ENCODE measurements at regions not wholly inside any gene's neighbourhood (a gene's known extent, or its start where the extent isn't known, plus 50 kb on each side); places are given as distances from the start of the nearest gene placed in this dataset.

GRCh38 chr4:167587361-167587760 is 353.1 kb upstream of the SPOCK3 start:
- Histone ChIP-seq H3K27ac (ENCODE audit: low read depth, low read length, severe bottlenecking) (no peak overlapping the region), H3K4me3 (ENCODE audit: extremely low read depth, insufficient read depth, low read length, poor library complexity, severe bottlenecking) (no peak overlapping the region), H3K4me1 (ENCODE audit: control insufficient read depth, insufficient read depth, low read length, poor library complexity, severe bottlenecking) (no peaks in the 10 kb centered on the region), H3K36me3 (ENCODE audit: control insufficient read depth, insufficient read depth, low read length) (no peaks in the 10 kb centered on the region), H3K9me3 (ENCODE audit: control insufficient read depth, low read length) (no peaks in the 10 kb centered on the region)
- no CpG with 5 or more reads among the region's 5 CpGs for WGBS, 2 experiments (ENCODE audit: insufficient coverage in 2 of 2)

GRCh38 chr4:167595898-167596297 is 361.6 kb upstream of the SPOCK3 start:
- Histone ChIP-seq H3K27ac (ENCODE audit: low read depth, low read length, severe bottlenecking) (no peak overlapping the region), H3K4me3 (ENCODE audit: extremely low read depth, insufficient read depth, low read length, poor library complexity, severe bottlenecking) (no peak overlapping the region), H3K4me1 (ENCODE audit: control insufficient read depth, insufficient read depth, low read length, poor library complexity, severe bottlenecking) (no peaks in the 10 kb centered on the region), H3K36me3 (ENCODE audit: control insufficient read depth, insufficient read depth, low read length) (no peaks in the 10 kb centered on the region), H3K9me3 (ENCODE audit: control insufficient read depth, low read length) (no peaks in the 10 kb centered on the region)
- WGBS, 2 experiments (ENCODE audit: insufficient coverage in 2 of 2), result 89 to 90% methylated on average over 1 to 2 of the region's 3 CpGs

- no peak overlapping the region for H3K27ac ChIP-seq (ENCODE audit: low read depth, low read length, severe bottlenecking)
- no CpG with 5 or more reads among the region's 2 CpGs for WGBS, 2 experiments (ENCODE audit: insufficient coverage in 2 of 2)
- H3K4me3 ChIP-seq (ENCODE audit: extremely low read depth, insufficient read depth, low read length, poor library complexity, severe bottlenecking), result no peak overlapping the region
- no peaks in the 10 kb centered on the region for H3K36me3 ChIP-seq (ENCODE audit: control insufficient read depth, insufficient read depth, low read length)
- H3K4me1 ChIP-seq (ENCODE audit: control insufficient read depth, insufficient read depth, low read length, poor library complexity, severe bottlenecking), result no peaks in the 10 kb centered on the region
- no peaks in the 10 kb centered on the region for H3K9me3 ChIP-seq (ENCODE audit: control insufficient read depth, low read length)
These were observed 367.9 kb upstream of the SPOCK3 start for GRCh38 chr4:167602157-167602556.

- Histone ChIP-seq H3K9me3 (ENCODE audit: control insufficient read depth, low read length) (no peaks in the 10 kb centered on the region), H3K36me3 (ENCODE audit: control insufficient read depth, insufficient read depth, low read length) (no peaks in the 10 kb centered on the region), H3K27ac (ENCODE audit: low read depth, low read length, severe bottlenecking) (no peak overlapping the region), H3K4me1 (ENCODE audit: control insufficient read depth, insufficient read depth, low read length, poor library complexity, severe bottlenecking) (no peaks in the 10 kb centered on the region), H3K4me3 (ENCODE audit: extremely low read depth, insufficient read depth, low read length, poor library complexity, severe bottlenecking) (no peak overlapping the region)
- WGBS, 2 experiments (ENCODE audit: insufficient coverage in 2 of 2), result no CpG with 5 or more reads among the region's 4 CpGs
These were observed 372.3 kb upstream of the SPOCK3 start for GRCh38 chr4:167606551-167606950.

- Histone ChIP-seq H3K4me3 (ENCODE audit: extremely low read depth, insufficient read depth, low read length, poor library complexity, severe bottlenecking) (no peak overlapping the region), H3K9me3 (ENCODE audit: control insufficient read depth, low read length) (no peaks in the 10 kb centered on the region), H3K36me3 (ENCODE audit: control insufficient read depth, insufficient read depth, low read length) (no peaks in the 10 kb centered on the region), H3K27ac (ENCODE audit: low read depth, low read length, severe bottlenecking) (no peak overlapping the region), H3K4me1 (ENCODE audit: control insufficient read depth, insufficient read depth, low read length, poor library complexity, severe bottlenecking) (no peaks in the 10 kb centered on the region)
- WGBS, 2 experiments (ENCODE audit: insufficient coverage in 2 of 2), result no CpG with 5 or more reads among the region's 3 CpGs
These were observed 379.1 kb upstream of the SPOCK3 start for GRCh38 chr4:167613381-167613780.

- no peaks in the 10 kb centered on the region for H3K4me1 ChIP-seq (ENCODE audit: control insufficient read depth, insufficient read depth, low read length, poor library complexity, severe bottlenecking)
- no peaks in the 10 kb centered on the region for H3K36me3 ChIP-seq (ENCODE audit: control insufficient read depth, insufficient read depth, low read length)
- H3K9me3 ChIP-seq (ENCODE audit: control insufficient read depth, low read length), result no peaks in the 10 kb centered on the region
- WGBS, 2 experiments (ENCODE audit: insufficient coverage in 2 of 2), result 58% methylated on average over 3 of the region's 3 CpGs; no CpG with 5 or more reads in 1 of the 2 experiments
- no peak overlapping the region for H3K4me3 ChIP-seq (ENCODE audit: extremely low read depth, insufficient read depth, low read length, poor library complexity, severe bottlenecking)
- H3K27ac ChIP-seq (ENCODE audit: low read depth, low read length, severe bottlenecking), result no peak overlapping the region
These were observed 380.6 kb upstream of the SPOCK3 start for GRCh38 chr4:167614866-167615265.

- H3K4me1 ChIP-seq (ENCODE audit: control insufficient read depth, insufficient read depth, low read length, poor library complexity, severe bottlenecking), result no peaks in the 10 kb centered on the region
- H3K4me3 ChIP-seq (ENCODE audit: extremely low read depth, insufficient read depth, low read length, poor library complexity, severe bottlenecking), result no peak overlapping the region
- no peaks in the 10 kb centered on the region for H3K9me3 ChIP-seq (ENCODE audit: control insufficient read depth, low read length)
- WGBS, 2 experiments (ENCODE audit: insufficient coverage in 2 of 2), result no CpG with 5 or more reads among the region's 1 CpG
- no peaks in the 10 kb centered on the region for H3K36me3 ChIP-seq (ENCODE audit: control insufficient read depth, insufficient read depth, low read length)
- no peak overlapping the region for H3K27ac ChIP-seq (ENCODE audit: low read depth, low read length, severe bottlenecking)
These were observed 382.2 kb upstream of the SPOCK3 start for GRCh38 chr4:167616476-167616875.

- no peaks in the 10 kb centered on the region for H3K36me3 ChIP-seq (ENCODE audit: control insufficient read depth, insufficient read depth, low read length)
- H3K4me3 ChIP-seq (ENCODE audit: extremely low read depth, insufficient read depth, low read length, poor library complexity, severe bottlenecking), result no peak overlapping the region
- WGBS, 2 experiments (ENCODE audit: insufficient coverage in 2 of 2), result 24 to 75% methylated on average over 5 to 6 of the region's 10 CpGs
- H3K27ac ChIP-seq (ENCODE audit: low read depth, low read length, severe bottlenecking), result no peak overlapping the region
- H3K4me1 ChIP-seq (ENCODE audit: control insufficient read depth, insufficient read depth, low read length, poor library complexity, severe bottlenecking), result no peaks in the 10 kb centered on the region
- no peaks in the 10 kb centered on the region for H3K9me3 ChIP-seq (ENCODE audit: control insufficient read depth, low read length)
These were observed 388.4 kb upstream of the SPOCK3 start for GRCh38 chr4:167622481-167623240.

- no peak overlapping the region for H3K27ac ChIP-seq (ENCODE audit: low read depth, low read length, severe bottlenecking)
- 100% methylated on average over 2 of the region's 3 CpGs; no CpG with 5 or more reads in 1 of the 2 experiments for whole genome bisulfite sequencing, 2 experiments (ENCODE audit: insufficient coverage in 2 of 2)
- H3K36me3 ChIP-seq (ENCODE audit: control insufficient read depth, insufficient read depth, low read length), result no peaks in the 10 kb centered on the region
- H3K4me3 ChIP-seq (ENCODE audit: extremely low read depth, insufficient read depth, low read length, poor library complexity, severe bottlenecking), result no peak overlapping the region
- no peaks in the 10 kb centered on the region for H3K4me1 ChIP-seq (ENCODE audit: control insufficient read depth, insufficient read depth, low read length, poor library complexity, severe bottlenecking)
- H3K9me3 ChIP-seq (ENCODE audit: control insufficient read depth, low read length), result no peaks in the 10 kb centered on the region
These were observed 388.9 kb upstream of the SPOCK3 start for GRCh38 chr4:167623241-167623572.

GRCh38 chr4:167629272-167629671 is 395.0 kb upstream of the SPOCK3 start:
- no CpG with 5 or more reads among the region's 2 CpGs for WGBS, 2 experiments (ENCODE audit: insufficient coverage in 2 of 2)
- no peak overlapping the region for H3K4me3 ChIP-seq (ENCODE audit: extremely low read depth, insufficient read depth, low read length, poor library complexity, severe bottlenecking)
- no peaks in the 10 kb centered on the region for H3K4me1 ChIP-seq (ENCODE audit: control insufficient read depth, insufficient read depth, low read length, poor library complexity, severe bottlenecking)

GRCh38 chr4:167642250-167642649 is 408.0 kb upstream of the SPOCK3 start:
- 100% methylated on average over 1 of the region's 2 CpGs; no CpG with 5 or more reads in 1 of the 2 experiments for WGBS, 2 experiments (ENCODE audit: insufficient coverage in 2 of 2)
- no peak overlapping the region for H3K27ac ChIP-seq (ENCODE audit: low read depth, low read length, severe bottlenecking)
- no peaks in the 10 kb centered on the region for H3K4me1 ChIP-seq (ENCODE audit: control insufficient read depth, insufficient read depth, low read length, poor library complexity, severe bottlenecking)
- H3K9me3 ChIP-seq (ENCODE audit: control insufficient read depth, low read length), result no peaks in the 10 kb centered on the region
- no peaks in the 10 kb centered on the region for H3K36me3 ChIP-seq (ENCODE audit: control insufficient read depth, insufficient read depth, low read length)
- no peak overlapping the region for H3K4me3 ChIP-seq (ENCODE audit: extremely low read depth, insufficient read depth, low read length, poor library complexity, severe bottlenecking)

More at GRCh38 chr4:167629272-167629671, 395.0 kb upstream of the SPOCK3 start:
- Histone ChIP-seq H3K27ac (ENCODE audit: low read depth, low read length, severe bottlenecking) (no peak overlapping the region), H3K36me3 (ENCODE audit: control insufficient read depth, insufficient read depth, low read length) (no peaks in the 10 kb centered on the region), H3K9me3 (ENCODE audit: control insufficient read depth, low read length) (no peaks in the 10 kb centered on the region)

All from mesodermal cell (in vitro differentiated cells).